Tibial artery (tissue), 4 donors: ENCODE measurements at regions not wholly inside any gene's neighbourhood (a gene's known extent, or its start where the extent isn't known, plus 50 kb on each side); places are given as distances from the start of the nearest gene placed in this dataset.

ENCODE experiments used
- DNase-seq, 2 donors: peaks; one replicate each; pipeline ENCODE4 v3.0.0-alpha.2; 2019
- H3K27ac ChIP-seq, 2 donors: fragments of 200-600 bp; sonication (generic) in 1 of 2; 1 replicate in 1 of 2; 2 replicates in 1 of 2; pipeline ENCODE4 v1.5.1; 2018 to 2019; ENCODE audit warnings: mild to moderate bottlenecking in 1 of 2
- H3K27me3 ChIP-seq, 2 donors: fragments of 200-600 bp; sonication (generic) in 1 of 2; one replicate each; pipeline versions ENCODE4 v1.5.1 to v1.6.0; 2016 to 2019
- H3K36me3 ChIP-seq, 3 donors: fragments of 200-600 bp; sonication (generic) in 2 of 3; one replicate each; pipeline ENCODE4 v1.5.1; 2016 to 2019; ENCODE audit warnings: mild to moderate bottlenecking in 2 of 3
- H3K4me1 ChIP-seq, 4 donors: fragments of 200-600 bp; sonication (generic) in 2 of 4; 1 replicate in 3 of 4; 2 replicates in 1 of 4; pipeline ENCODE4 v1.5.1; 2016 to 2019
- H3K4me3 ChIP-seq, 2 donors: fragments of 200-600 bp; sonication (generic) in 1 of 2; 1 replicate in 1 of 2; 2 replicates in 1 of 2; pipeline ENCODE4 v1.5.1; 2018 to 2019; ENCODE audit warnings: mild to moderate bottlenecking in 2 of 2
- H3K9me3 ChIP-seq, 3 donors: fragments of 200-600 bp; sonication (generic) in 1 of 3; one replicate each; pipeline ENCODE4 v1.5.1; 2016 to 2019
- intact Hi-C: fragments of 100-400 bp; cut with DNase I; formaldehyde crosslinking; loops from one replicate; pipeline ENCODE4 v1.15.0; 2023; ENCODE audit warnings: low total_unique reads
- TF ChIP-seq, protein P1 (sequence below), 2 experiments: fragments of 200-600 bp in 1 of 2; fragments of 450-650 bp in 1 of 2; IDR thresholded peaks; one replicate each; pipeline ENCODE4 v1.5.1; 2017 to 2019; ENCODE audit warnings: antibody characterized with exemption in 2 of 2, mild to moderate bottlenecking in 1 of 2, moderate library complexity in 1 of 2

DNA sequence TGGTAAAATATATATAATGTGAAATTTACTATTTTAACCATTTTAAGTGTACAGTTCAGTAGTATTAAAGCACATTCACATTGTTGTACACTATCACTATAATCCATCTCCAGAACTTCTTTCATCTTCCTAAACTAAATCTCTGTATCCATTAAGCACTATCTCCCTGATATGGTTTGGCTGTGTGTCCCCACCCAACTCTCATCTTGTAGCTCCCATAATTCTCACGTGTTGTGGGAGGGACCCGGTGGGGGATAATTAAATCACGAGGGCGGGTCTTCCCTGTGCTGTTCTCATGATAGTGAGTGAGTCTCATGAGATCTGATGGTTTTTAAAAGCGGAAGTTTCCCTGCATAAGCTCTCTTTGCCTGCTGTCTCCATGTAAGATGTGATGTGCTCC is 178.9 kb upstream of the NABP1 start:
- H3K4me1 ChIP-seq = peaks cover 0 to 21% (median 14%) of the 10 kb centered on the region in 4 donors
- H3K27ac ChIP-seq = no peak overlapping the region
- no peaks in the 10 kb centered on the region for H3K27me3 ChIP-seq
- TF ChIP-seq, protein P1, sequence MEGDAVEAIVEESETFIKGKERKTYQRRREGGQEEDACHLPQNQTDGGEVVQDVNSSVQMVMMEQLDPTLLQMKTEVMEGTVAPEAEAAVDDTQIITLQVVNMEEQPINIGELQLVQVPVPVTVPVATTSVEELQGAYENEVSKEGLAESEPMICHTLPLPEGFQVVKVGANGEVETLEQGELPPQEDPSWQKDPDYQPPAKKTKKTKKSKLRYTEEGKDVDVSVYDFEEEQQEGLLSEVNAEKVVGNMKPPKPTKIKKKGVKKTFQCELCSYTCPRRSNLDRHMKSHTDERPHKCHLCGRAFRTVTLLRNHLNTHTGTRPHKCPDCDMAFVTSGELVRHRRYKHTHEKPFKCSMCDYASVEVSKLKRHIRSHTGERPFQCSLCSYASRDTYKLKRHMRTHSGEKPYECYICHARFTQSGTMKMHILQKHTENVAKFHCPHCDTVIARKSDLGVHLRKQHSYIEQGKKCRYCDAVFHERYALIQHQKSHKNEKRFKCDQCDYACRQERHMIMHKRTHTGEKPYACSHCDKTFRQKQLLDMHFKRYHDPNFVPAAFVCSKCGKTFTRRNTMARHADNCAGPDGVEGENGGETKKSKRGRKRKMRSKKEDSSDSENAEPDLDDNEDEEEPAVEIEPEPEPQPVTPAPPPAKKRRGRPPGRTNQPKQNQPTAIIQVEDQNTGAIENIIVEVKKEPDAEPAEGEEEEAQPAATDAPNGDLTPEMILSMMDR (IDR thresholded peaks at IDR 0.05) = no peak
- H3K9me3 ChIP-seq = no peaks in the 10 kb centered on the region
- intact Hi-C loops = no loop called here
- no peak for DNase-seq
- no peaks in the 10 kb centered on the region for H3K36me3 ChIP-seq
- no peak overlapping the region for H3K4me3 ChIP-seq

DNA sequence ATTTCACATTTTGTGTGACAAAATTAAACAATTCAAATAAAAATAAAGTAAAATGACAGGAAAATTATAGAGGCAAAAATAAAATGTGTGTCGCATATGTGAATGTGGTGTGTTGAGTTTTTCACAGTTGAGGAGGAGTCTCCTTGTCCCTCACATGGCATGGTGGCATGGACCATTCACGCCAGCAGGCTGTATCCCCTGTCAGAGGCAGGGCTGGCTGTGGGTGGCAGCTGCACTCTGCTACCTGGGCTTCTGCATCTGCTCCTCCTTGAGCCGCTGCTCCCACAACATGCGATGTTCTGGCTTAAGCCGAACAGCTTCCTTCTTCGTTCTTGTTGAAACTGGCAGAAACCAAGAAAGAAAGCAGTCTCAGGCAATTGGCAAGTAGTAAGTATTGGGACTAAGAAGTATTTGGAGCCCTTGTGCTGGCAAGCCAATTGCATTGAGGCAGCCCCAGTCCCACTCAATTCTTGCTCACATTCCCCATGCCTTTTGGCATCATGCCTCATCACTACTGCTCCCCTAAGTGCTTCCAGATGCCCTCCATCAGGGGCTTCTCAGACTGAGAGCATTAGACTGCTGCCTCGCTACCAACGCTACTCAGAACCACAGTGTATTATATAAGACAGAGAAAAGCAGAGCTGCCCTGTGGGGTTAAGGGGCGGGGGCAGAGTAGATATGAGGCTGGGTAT is 177.9 kb upstream of the NABP1 start:
- TF ChIP-seq, protein P1 (IDR thresholded peaks at IDR 0.05) = no peak
- Histone ChIP-seq H3K36me3 (no peaks in the 10 kb centered on the region), H3K27ac (no peak overlapping the region), H3K9me3 (no peaks in the 10 kb centered on the region), H3K4me1 (peaks cover 0 to 21% (median 14%) of the 10 kb centered on the region in 4 donors), H3K4me3 (no peak overlapping the region), H3K27me3 (no peaks in the 10 kb centered on the region)
- no peak for DNase-seq
- intact Hi-C loops = loop anchor here (2.0 to 5.0 kb wide), 3 partner anchors 268 to 333 kb away; no protein-coding TSS in a partner anchor

DNA sequence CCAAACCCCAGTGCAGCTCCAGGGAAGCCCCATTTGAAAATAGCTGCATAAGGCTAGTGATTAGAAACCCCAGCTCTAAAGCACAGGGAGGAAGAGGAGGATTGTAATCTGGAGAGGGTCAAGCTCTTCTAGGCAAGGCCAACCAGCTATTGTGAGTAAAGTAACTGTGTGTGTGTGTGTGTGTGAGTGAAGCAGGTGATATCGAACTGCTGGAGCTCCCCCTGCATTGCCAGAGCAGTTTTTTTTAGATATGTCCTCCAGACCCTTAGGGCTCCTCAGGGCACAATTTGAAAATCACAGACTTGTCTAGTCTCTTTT is 177.4 kb upstream of the NABP1 start:
- intact Hi-C loops = loop anchor here (2.0 to 5.0 kb wide), 3 partner anchors 268 to 334 kb away; no protein-coding TSS in a partner anchor
- no peaks in the 10 kb centered on the region for H3K27me3 ChIP-seq
- no peaks in the 10 kb centered on the region for H3K36me3 ChIP-seq
- H3K4me3 ChIP-seq = no peak overlapping the region
- no peaks in the 10 kb centered on the region for H3K9me3 ChIP-seq
- peaks cover 0 to 21% (median 14%) of the 10 kb centered on the region in 4 donors for H3K4me1 ChIP-seq
- TF ChIP-seq, protein P1 (IDR thresholded peaks at IDR 0.05) = no peak
- DNase-seq = no peak
- no peak overlapping the region for H3K27ac ChIP-seq

DNA sequence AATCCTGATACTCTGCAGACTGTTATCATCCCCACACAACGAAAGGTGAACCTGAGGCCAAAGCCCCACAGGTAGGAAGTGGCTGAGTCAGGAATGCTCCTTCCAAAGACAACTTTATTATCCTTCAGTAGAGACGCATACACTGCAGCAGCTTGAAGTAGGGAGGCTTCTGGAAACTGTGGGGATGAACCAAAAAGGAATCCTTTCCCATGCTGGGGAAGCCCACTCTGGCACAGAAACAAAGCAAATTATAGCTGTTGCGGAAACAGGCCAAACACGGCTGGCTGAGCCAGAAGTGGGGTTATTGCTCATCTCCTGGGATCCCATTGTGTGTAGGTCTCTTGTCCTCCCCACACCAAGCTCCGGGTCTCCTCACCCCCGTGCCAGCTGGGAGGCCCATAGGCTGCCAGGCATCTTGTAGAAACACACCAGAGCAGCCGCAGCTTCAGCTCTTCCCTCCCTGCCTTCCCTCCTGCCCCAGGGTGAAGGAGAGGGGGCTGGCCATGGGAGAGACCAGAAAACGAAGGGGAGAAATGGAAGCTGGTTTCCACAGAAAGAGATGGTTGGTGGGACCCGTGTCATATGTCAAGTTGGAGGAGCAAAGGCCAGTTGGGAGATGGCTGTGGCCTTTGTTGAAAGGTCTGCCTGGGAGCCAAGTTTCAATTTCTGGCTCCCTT is 176.9 kb upstream of the NABP1 start:
- H3K27me3 ChIP-seq = no peaks in the 10 kb centered on the region
- DNase-seq = no peak
- intact Hi-C loops = loop anchor here (2.0 to 5.0 kb wide), 3 partner anchors 269 to 334 kb away; no protein-coding TSS in a partner anchor
- no peak overlapping the region for H3K4me3 ChIP-seq
- H3K4me1 ChIP-seq = peaks cover 0 to 21% (median 14%) of the 10 kb centered on the region in 4 donors
- no peaks in the 10 kb centered on the region for H3K9me3 ChIP-seq
- H3K27ac ChIP-seq = no peak overlapping the region
- TF ChIP-seq, protein P1 (IDR thresholded peaks at IDR 0.05) = no peak
- H3K36me3 ChIP-seq = no peaks in the 10 kb centered on the region

DNA sequence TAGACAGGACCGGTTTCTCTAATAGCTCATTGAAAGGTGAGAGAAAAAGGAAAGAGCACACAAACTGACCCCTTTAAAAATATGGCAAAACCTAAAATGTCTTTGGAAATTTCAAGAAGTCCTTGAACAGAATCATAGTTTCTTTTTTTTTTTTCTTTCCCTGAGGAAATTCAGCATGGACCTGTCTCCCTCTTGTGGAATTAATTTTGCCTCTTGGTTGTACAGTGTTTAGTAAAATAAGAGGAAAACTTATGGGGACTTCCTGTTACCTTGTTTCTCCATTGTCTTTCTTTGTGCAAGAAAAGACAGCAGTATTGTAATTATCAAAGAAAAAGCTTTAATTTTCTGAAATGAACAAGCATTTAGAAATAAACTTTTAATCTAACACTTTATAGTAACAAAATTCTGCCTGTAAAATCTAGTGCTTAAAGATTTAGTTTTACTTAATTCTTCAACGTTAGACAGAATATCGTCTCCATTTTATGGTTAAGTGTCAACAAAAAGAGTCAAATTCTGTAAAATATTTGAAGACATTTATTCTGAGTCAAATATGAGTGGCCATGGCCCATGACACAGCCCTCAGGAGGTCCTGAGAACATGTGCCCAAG is 176.3 kb upstream of the NABP1 start:
- no peak for DNase-seq
- Histone ChIP-seq H3K9me3 (no peaks in the 10 kb centered on the region), H3K27me3 (no peaks in the 10 kb centered on the region), H3K4me1 (peaks cover 0 to 21% (median 14%) of the 10 kb centered on the region in 4 donors), H3K36me3 (no peaks in the 10 kb centered on the region), H3K27ac (no peak overlapping the region), H3K4me3 (no peak overlapping the region)
- intact Hi-C loops = loop anchor here (2.0 to 5.0 kb wide), 3 partner anchors 269 to 335 kb away; no protein-coding TSS in a partner anchor
- TF ChIP-seq, protein P1 (IDR thresholded peaks at IDR 0.05) = peak; percentile 74
